ENCODE measurements at regions not wholly inside any gene's neighbourhood (a gene's known extent, or its start where the extent isn't known, plus 50 kb on each side); places are given as distances from the start of the nearest gene placed in this dataset.

GRCh38 chr16:51839727-51840462, 688.8 kb upstream of the SALL1 start:
- no peak for ATAC-seq
- intact Hi-C loops (cut with micrococcal nuclease): no loop called here

GRCh38 chr16:51834794-51835193, 683.7 kb upstream of the SALL1 start:
- 82% methylated on average over 3 of the region's 3 CpGs for WGBS (ENCODE audit: insufficient coverage)
- Histone ChIP-seq H3K4me1 (ENCODE audit: control insufficient read depth, insufficient read depth, low read length) (no peaks in the 10 kb centered on the region), H3K27ac (ENCODE audit: low read length) (no peak overlapping the region), H3K4me3 (ENCODE audit: low read length) (no peak overlapping the region), H3K9me3 (ENCODE audit: control insufficient read depth, insufficient read depth, low read length) (peaks cover 5% of the 10 kb centered on the region), H3K27me3 (ENCODE audit: control insufficient read depth, insufficient read depth, low read length) (no peaks in the 10 kb centered on the region), H3K36me3 (ENCODE audit: control insufficient read depth, insufficient read depth, low read length) (no peaks in the 10 kb centered on the region)
- DNase-seq (no peak), ATAC-seq (no peak)
- intact Hi-C loops (cut with micrococcal nuclease): no loop called here
- Mint-ChIP-seq H3K4me1 (no peaks in the 10 kb centered on the region), H3K27me3 (ENCODE audit: low read depth in 2 of 2) (no peaks in the 10 kb centered on the region), H3K9me3 (peaks cover 0 to 2% of the 10 kb centered on the region in 2 donors), H3K4me3 (no peak overlapping the region), H3K36me3 (no peaks in the 10 kb centered on the region), H3K27ac (no peak overlapping the region)
- TF ChIP-seq CTCF (IDR thresholded peaks at IDR 0.05): no peak

More at GRCh38 chr16:51839727-51840462, 688.8 kb upstream of the SALL1 start:
- Mint-ChIP-seq H3K4me3 (no peak overlapping the region), H3K27me3 (ENCODE audit: low read depth in 2 of 2) (no peaks in the 10 kb centered on the region), H3K9me3 (peaks cover 3 to 5% of the 10 kb centered on the region in 2 donors), H3K27ac (no peak overlapping the region), H3K4me1 (no peaks in the 10 kb centered on the region), H3K36me3 (no peaks in the 10 kb centered on the region)
- Histone ChIP-seq H3K27ac (ENCODE audit: low read length) (no peak overlapping the region), H3K9me3 (ENCODE audit: control insufficient read depth, insufficient read depth, low read length) (no peaks in the 10 kb centered on the region), H3K36me3 (ENCODE audit: control insufficient read depth, insufficient read depth, low read length) (no peaks in the 10 kb centered on the region), H3K4me1 (ENCODE audit: control insufficient read depth, insufficient read depth, low read length) (no peaks in the 10 kb centered on the region), H3K4me3 (ENCODE audit: low read length) (no peak overlapping the region), H3K27me3 (ENCODE audit: control insufficient read depth, insufficient read depth, low read length) (no peaks in the 10 kb centered on the region)
- WGBS (ENCODE audit: insufficient coverage): no CpG with 5 or more reads among the region's 1 CpG
- DNase-seq: no peak
- TF ChIP-seq CTCF (IDR thresholded peaks at IDR 0.05): no peak

DNA sequence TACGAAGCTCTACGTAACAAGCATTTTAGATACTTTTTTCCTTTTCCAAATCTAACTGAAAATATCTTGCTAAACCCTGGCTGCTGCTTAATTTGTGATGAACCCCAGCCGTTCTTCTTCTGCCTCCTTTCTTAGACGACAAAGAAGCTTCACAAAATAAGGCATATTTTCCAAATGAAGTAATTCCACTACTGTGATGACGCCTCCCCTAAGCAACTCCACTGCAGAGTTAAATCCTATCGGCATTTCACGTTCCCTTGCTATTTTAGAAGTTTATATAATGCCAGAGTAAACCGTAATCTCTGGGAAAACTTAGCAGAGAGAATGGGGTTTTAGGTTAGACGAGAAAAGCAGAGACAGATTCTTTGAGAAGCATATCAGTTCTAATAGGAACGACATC, 683.1 kb upstream of the SALL1 start:
- no peak overlapping the region for H3K27ac ChIP-seq (ENCODE audit: low read length)
- DNase-seq (no peak), ATAC-seq (no peak)
- TF ChIP-seq CTCF (IDR thresholded peaks at IDR 0.05): no peak
- H3K27ac Mint-ChIP-seq: no peak overlapping the region
- H3K36me3 Mint-ChIP-seq: no peaks in the 10 kb centered on the region
- no peaks in the 10 kb centered on the region for H3K36me3 ChIP-seq (ENCODE audit: control insufficient read depth, insufficient read depth, low read length)
- 87% methylated on average over 10 of the region's 10 CpGs for WGBS (ENCODE audit: insufficient coverage)
- no peak overlapping the region for H3K4me3 Mint-ChIP-seq
- H3K9me3 ChIP-seq (ENCODE audit: control insufficient read depth, insufficient read depth, low read length): peaks cover 5% of the 10 kb centered on the region
- H3K27me3 ChIP-seq (ENCODE audit: control insufficient read depth, insufficient read depth, low read length): no peaks in the 10 kb centered on the region
- H3K9me3 Mint-ChIP-seq: peaks cover 0 to 6% of the 10 kb centered on the region in 2 donors
- no peaks in the 10 kb centered on the region for H3K27me3 Mint-ChIP-seq (ENCODE audit: low read depth in 2 of 2)
- intact Hi-C loops (cut with micrococcal nuclease): no loop called here
- no peak overlapping the region for H3K4me3 ChIP-seq (ENCODE audit: low read length)
- H3K4me1 ChIP-seq (ENCODE audit: control insufficient read depth, insufficient read depth, low read length): no peaks in the 10 kb centered on the region
- no peaks in the 10 kb centered on the region for H3K4me1 Mint-ChIP-seq
